HS-5 (cell line): ENCODE measurements at regions not wholly inside any gene's neighbourhood (a gene's known extent, or its start where the extent isn't known, plus 50 kb on each side); places are given as distances from the start of the nearest gene placed in this dataset.
A peak's percentile ranks its signal among the peaks of the same experiment; 100 is the strongest.
"Not testable (repeated sequence)": the region's sequence is repeated elsewhere in the genome, so short reads cannot be mapped to it uniquely, and the experiment has no call there.

Experiments used
- DNase-seq: peaks from one replicate; pipeline ENCODE4 v3.0.0-alpha.2; 2012; ENCODE audit warnings: low read depth

DNA sequence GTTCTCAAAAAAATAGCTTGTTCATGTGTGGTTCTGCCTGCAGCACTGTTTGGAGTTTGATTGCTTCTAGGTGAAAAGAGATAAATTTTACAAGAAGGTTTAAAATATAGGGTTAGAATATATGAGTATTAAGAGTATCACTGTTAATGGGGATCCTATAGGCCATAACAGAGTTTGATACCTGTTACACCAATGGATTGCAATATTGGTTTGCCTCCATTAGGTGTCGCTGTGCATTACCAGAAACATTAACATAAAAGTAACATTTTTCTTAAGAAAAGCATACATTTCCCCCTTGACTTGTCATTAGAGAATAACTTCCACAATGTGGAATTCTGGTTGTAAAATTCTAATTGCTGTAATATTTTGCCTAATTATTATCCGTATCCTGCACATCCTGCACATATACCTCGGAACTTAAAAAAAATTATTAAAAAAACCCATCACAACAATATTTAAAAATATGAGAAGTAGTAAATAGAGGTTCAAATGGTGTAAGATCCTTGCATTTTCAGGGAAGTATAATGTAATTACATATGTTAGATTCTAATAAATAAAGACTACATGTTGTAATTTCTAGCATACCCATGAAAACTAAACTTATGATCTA, 63.0 kb downstream of the CYP4A11 start:
- DNase-seq, result peak; percentile 2

DNA sequence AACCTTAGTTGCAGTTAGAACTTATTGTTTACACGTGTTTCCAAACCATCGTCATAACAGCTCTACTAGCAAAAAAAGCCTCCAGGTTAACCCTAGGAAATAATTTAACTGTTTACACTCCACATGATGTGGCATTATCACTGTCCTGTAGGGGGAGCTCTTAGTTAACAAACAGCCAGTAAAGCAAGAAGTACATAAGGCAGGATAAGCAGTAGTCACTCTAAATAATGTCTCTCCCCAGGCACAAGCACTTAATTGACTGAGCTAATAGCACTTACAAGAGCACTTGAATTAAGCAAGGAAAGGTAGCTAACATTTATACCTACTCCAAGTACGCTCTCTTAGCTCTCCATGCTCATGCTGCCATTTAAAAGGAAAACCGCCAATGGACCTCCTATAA, 65.2 kb downstream of the CYP4A11 start:
- not testable (repeated sequence) for DNase-seq
